NB4 (cell line): ENCODE measurements at regions not wholly inside any gene's neighbourhood (a gene's known extent, or its start where the extent isn't known, plus 50 kb on each side); places are given as distances from the start of the nearest gene placed in this dataset.

Experiments used
- DNase-seq: peaks from one replicate; pipeline ENCODE4 v3.0.0; 2010; ENCODE audit warnings: low read depth
- H3K4me3 ChIP-seq: one replicate; pipeline ENCODE4 v1.5.1; 2011; ENCODE audit warnings: mild to moderate bottlenecking, low read depth, low read length, moderate library complexity
- MYC ChIP-seq: IDR thresholded peaks from 2 replicates; pipeline ENCODE4 v1.6.1; 2011; ENCODE audit warnings: low read depth, low read length
- POLR2A ChIP-seq: IDR thresholded peaks from 2 replicates; pipeline ENCODE4 v1.6.1; 2011; ENCODE audit warnings: mild to moderate bottlenecking; ENCODE audit not compliant: insufficient read length; ENCODE audit errors: extremely low read depth
- TF ChIP-seq, protein P1 (sequence below): IDR thresholded peaks from one replicate; pipeline ENCODE4 v1.5.1; 2012; ENCODE audit warnings: low read depth, low read length
- TF ChIP-seq, protein P2 (sequence below): IDR thresholded peaks from 2 replicates; pipeline ENCODE4 v1.6.1; 2011; ENCODE audit warnings: low read depth, low read length

DNA sequence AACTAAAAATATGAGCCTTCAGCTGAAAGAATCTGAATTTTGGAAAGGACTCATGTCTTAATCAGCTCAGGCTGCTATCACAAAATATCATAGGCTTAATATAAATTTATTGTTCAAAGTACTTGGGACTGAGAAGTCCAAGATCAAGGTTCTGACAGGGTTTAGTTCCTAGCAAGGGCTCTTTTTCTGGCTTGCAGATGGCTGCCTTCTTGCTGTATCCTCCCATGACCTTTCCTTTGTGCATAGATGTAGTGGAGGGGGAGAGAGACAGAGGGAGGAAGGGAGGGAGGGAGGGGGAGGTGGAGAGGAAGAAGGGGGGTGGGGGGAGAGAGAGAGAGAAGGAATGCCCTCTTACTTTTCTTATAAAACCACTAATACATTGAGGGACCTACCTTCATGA is 306.8 kb upstream of the DDI1 start:
- no peak for TF ChIP-seq POLR2A
- TF ChIP-seq, protein P1, sequence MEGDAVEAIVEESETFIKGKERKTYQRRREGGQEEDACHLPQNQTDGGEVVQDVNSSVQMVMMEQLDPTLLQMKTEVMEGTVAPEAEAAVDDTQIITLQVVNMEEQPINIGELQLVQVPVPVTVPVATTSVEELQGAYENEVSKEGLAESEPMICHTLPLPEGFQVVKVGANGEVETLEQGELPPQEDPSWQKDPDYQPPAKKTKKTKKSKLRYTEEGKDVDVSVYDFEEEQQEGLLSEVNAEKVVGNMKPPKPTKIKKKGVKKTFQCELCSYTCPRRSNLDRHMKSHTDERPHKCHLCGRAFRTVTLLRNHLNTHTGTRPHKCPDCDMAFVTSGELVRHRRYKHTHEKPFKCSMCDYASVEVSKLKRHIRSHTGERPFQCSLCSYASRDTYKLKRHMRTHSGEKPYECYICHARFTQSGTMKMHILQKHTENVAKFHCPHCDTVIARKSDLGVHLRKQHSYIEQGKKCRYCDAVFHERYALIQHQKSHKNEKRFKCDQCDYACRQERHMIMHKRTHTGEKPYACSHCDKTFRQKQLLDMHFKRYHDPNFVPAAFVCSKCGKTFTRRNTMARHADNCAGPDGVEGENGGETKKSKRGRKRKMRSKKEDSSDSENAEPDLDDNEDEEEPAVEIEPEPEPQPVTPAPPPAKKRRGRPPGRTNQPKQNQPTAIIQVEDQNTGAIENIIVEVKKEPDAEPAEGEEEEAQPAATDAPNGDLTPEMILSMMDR = no peak
- TF ChIP-seq, protein P2, sequence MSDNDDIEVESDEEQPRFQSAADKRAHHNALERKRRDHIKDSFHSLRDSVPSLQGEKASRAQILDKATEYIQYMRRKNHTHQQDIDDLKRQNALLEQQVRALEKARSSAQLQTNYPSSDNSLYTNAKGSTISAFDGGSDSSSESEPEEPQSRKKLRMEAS = no peak
- no peak for TF ChIP-seq MYC
- no peak overlapping the region for H3K4me3 ChIP-seq
- no peak for DNase-seq

DNA sequence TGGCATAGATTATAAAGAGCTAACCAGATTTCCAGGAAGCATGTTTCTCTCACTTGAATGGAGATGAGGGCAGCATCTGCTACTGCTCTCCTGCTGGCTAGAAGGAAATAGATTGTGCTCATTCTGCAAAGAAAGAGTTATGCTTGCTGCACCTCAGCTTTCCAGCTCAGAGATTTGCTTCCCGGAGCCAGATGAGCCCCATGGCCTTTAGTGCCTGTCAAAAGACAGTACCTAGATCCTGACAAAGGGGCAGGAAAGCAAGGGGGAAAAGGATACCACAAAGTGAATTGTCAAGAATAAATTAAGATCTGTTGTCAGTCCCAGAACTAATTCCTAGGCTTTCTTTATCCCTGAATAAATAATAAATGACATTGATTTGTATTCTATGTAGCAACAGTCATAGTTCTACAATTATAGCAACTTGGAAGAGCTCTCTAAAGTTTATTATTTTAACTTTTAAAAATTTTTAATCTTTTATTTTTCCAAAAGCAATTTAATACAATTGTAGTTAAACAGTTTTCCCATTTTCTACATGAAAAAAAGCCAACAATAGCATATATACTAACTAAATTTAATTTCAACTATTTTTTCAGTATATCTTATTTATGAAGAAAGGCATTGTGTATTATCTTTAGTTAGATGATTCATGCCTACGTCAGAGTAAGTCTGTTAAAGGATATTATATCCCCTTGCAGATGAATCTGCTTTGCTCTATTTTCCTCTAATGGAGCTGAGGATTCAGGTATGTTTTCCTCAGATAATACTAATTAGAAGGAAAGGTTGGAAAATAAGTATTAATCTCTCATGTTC is 306.1 kb upstream of the DDI1 start:
- TF ChIP-seq, protein P1 = no peak
- TF ChIP-seq POLR2A = no peak
- TF ChIP-seq MYC = no peak
- TF ChIP-seq, protein P2 = no peak
- DNase-seq = no peak
- H3K4me3 ChIP-seq = no peak overlapping the region

DNA sequence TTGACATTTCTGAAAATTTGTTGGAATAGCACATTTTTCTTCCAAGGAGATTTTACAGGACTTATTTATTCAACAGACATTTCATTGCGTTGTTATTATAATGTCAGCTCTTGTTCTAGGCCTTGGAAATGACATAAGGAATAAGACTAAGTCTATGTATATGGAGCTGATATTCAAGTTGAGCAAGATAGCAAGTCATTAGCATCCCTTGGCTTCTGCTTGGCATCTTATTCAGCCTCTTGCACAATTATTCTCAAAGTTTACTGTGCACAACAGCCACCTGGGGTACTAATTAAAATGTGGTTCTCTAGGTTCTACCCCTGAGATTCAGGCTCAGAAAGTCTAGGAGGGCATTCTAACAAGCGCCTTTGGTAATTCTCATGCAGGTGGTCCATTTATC is 304.8 kb upstream of the DDI1 start:
- TF ChIP-seq MYC = no peak
- TF ChIP-seq, protein P1 = no peak
- TF ChIP-seq, protein P2 = no peak
- no peak for TF ChIP-seq POLR2A
- H3K4me3 ChIP-seq = no peak overlapping the region
- no peak for DNase-seq

DNA sequence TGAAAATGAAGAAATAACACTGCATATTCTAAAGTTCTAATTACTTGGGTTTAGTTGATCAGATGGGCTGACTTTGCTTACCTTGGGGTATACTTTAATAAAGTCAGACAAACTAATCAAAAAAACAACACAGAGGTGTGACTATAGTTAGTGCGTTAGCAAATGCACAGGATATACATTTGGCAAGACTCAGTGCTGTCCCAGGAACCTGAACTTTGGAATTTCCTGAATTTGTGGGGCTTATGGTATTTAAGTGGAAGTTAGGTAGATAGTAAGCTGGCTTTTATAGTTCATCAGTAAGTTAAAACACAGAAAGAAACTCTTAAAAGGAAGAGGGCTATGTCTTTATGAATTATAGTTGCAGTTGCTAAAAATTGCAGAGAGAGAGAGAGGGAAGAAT is 302.6 kb upstream of the DDI1 start:
- TF ChIP-seq, protein P1 = no peak
- TF ChIP-seq, protein P2 = no peak
- TF ChIP-seq MYC (no peak), POLR2A (no peak)
- no peak for DNase-seq
- no peak overlapping the region for H3K4me3 ChIP-seq

DNA sequence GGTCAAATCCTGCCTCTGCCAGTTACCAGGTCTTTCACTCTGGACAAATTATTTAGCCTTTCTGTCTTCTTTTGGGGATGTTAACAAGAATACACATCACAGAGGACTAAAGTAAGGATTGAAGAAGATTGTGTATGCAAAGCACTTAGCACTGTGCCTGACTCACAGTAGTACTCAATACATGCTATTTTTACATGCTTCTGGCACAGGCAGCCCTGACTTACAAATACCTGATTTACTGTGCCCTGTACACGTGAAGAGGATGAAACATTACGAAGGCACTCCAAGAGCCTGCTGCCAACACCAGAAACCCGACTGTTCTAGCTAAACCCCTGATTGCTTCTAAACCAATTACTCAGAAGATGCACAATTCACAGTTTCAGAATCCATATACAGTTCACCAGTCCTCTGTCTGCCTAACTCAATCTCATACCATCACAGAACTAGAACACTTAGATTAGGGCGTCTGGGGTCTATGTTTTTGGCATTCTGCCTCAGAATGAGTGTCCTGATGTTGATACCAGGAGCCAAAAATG is 300.9 kb upstream of the DDI1 start:
- no peak for DNase-seq
- TF ChIP-seq, protein P2 = no peak
- TF ChIP-seq, protein P1 = no peak
- TF ChIP-seq POLR2A = no peak
- no peak for TF ChIP-seq MYC
- no peak overlapping the region for H3K4me3 ChIP-seq
